ENCODE measurements at regions not wholly inside any gene's neighbourhood (a gene's known extent, or its start where the extent isn't known, plus 50 kb on each side); places are given as distances from the start of the nearest gene placed in this dataset.

- no peak for DNase-seq
Observed at GRCh38 chr4:24094726-24095125, 204.9 kb upstream of the PPARGC1A start.

GRCh38 chr4:24093446-24093845 lies 203.6 kb upstream of the PPARGC1A start:
- DNase-seq: no peak

- no peak for DNase-seq
Observed at GRCh38 chr4:24091639-24092233, 201.9 kb upstream of the PPARGC1A start.

GRCh38 chr4:24089851-24090534 lies 200.1 kb upstream of the PPARGC1A start:
- DNase-seq: no peak

- DNase-seq: no peak
Observed at GRCh38 chr4:24080871-24081270, 191.0 kb upstream of the PPARGC1A start.

- DNase-seq: no peak
Observed at GRCh38 chr4:24078347-24078962, 188.6 kb upstream of the PPARGC1A start.

GRCh38 chr4:24076811-24077210 lies 187.0 kb upstream of the PPARGC1A start:
- no peak for DNase-seq

GRCh38 chr4:24073948-24074347 lies 184.1 kb upstream of the PPARGC1A start:
- no peak for DNase-seq

- no peak for DNase-seq
Observed at GRCh38 chr4:24071612-24072372, 181.9 kb upstream of the PPARGC1A start.

- DNase-seq: no peak
Observed at GRCh38 chr4:24070117-24070516, 180.3 kb upstream of the PPARGC1A start.

GRCh38 chr4:24067367-24068193 lies 177.7 kb upstream of the PPARGC1A start:
- DNase-seq: peak; percentile 29

- DNase-seq: no peak
Observed at GRCh38 chr4:24065974-24066373, 176.1 kb upstream of the PPARGC1A start.

GRCh38 chr4:24063731-24064130 lies 173.9 kb upstream of the PPARGC1A start:
- DNase-seq: no peak

- no peak for DNase-seq
Observed at GRCh38 chr4:24060932-24061331, 171.1 kb upstream of the PPARGC1A start.

- no peak for DNase-seq
Observed at GRCh38 chr4:24059839-24060238, 170.0 kb upstream of the PPARGC1A start.

- DNase-seq: no peak
Observed at GRCh38 chr4:24057915-24058559, 168.2 kb upstream of the PPARGC1A start.

GRCh38 chr4:24056289-24056688 lies 166.4 kb upstream of the PPARGC1A start:
- DNase-seq: no peak

GRCh38 chr4:24055623-24056022 lies 165.8 kb upstream of the PPARGC1A start:
- DNase-seq: no peak

GRCh38 chr4:24054910-24055309 lies 165.1 kb upstream of the PPARGC1A start:
- DNase-seq: no peak

- no peak for DNase-seq
Observed at GRCh38 chr4:24053934-24054333, 164.1 kb upstream of the PPARGC1A start.

GRCh38 chr4:24044610-24045589 lies 155.1 kb upstream of the PPARGC1A start:
- DNase-seq: no peak

Measured in hindlimb muscle (tissue), 1 donor.